ENCODE measurements at regions not wholly inside any gene's neighbourhood (a gene's known extent, or its start where the extent isn't known, plus 50 kb on each side); places are given as distances from the start of the nearest gene placed in this dataset.

DNA sequence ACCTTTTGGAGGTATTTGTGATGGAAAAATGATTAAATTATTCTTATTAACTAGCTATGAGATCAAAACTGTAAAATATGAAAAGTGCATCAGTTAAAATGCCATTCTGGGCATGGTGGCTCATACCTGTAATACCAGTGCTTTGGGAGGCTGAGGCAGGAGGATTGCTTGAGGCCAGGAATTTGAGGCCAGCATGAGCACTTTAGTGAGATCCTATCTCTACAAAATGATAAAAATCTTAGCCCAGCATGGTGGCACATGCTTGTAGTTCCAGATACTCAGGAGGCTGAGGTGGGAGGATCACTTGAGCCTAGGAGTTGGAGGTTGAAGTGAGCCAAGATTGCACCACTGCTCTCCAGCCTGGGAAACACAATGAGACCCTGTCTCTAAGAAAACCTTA, 252.5 kb upstream of the SEMA6A start:
- H3K4me3 Mint-ChIP-seq = no peak overlapping the region
- no peaks in the 10 kb centered on the region for H3K4me1 Mint-ChIP-seq
- TF ChIP-seq, protein P1, sequence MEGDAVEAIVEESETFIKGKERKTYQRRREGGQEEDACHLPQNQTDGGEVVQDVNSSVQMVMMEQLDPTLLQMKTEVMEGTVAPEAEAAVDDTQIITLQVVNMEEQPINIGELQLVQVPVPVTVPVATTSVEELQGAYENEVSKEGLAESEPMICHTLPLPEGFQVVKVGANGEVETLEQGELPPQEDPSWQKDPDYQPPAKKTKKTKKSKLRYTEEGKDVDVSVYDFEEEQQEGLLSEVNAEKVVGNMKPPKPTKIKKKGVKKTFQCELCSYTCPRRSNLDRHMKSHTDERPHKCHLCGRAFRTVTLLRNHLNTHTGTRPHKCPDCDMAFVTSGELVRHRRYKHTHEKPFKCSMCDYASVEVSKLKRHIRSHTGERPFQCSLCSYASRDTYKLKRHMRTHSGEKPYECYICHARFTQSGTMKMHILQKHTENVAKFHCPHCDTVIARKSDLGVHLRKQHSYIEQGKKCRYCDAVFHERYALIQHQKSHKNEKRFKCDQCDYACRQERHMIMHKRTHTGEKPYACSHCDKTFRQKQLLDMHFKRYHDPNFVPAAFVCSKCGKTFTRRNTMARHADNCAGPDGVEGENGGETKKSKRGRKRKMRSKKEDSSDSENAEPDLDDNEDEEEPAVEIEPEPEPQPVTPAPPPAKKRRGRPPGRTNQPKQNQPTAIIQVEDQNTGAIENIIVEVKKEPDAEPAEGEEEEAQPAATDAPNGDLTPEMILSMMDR (IDR thresholded peaks at IDR 0.05) = no peak
- intact Hi-C loops (cut with micrococcal nuclease) = no loop called here
- peaks cover 2% of the 10 kb centered on the region for H3K27me3 Mint-ChIP-seq
- DNase-seq (no peak), ATAC-seq (ENCODE audit: low read depth) (no peak)
- H3K36me3 Mint-ChIP-seq (ENCODE audit: low read depth) = no peaks in the 10 kb centered on the region
- ChIA-PET POLR2A (no interaction called here), CTCF (no interaction called here)
- H3K9me3 Mint-ChIP-seq = no peaks in the 10 kb centered on the region
- no peak overlapping the region for H3K27ac Mint-ChIP-seq

DNA sequence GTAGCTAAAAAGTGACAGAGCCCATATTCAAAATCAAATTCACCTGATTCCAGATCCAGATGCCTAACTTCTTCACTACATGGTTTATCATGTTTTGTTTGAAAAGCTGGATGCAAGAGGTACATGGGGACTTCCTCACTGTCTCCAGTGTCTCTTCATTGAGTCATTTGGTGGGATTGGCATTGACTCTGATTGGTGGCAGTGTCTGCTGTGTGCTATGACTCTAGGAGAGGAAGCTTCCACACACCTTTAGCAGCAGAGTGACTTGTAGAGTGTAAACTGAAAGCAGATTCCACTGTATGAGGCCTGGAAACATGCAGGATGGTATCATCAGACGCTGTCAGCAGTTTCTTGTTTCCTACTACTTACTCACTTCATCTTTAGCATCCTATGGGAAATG, 250.9 kb upstream of the SEMA6A start:
- ChIA-PET POLR2A (no interaction called here), CTCF (no interaction called here)
- ATAC-seq (ENCODE audit: low read depth) (no peak), DNase-seq (no peak)
- TF ChIP-seq, protein P1 (IDR thresholded peaks at IDR 0.05) = no peak
- no peaks in the 10 kb centered on the region for H3K36me3 Mint-ChIP-seq (ENCODE audit: low read depth)
- no peak overlapping the region for H3K27ac Mint-ChIP-seq
- H3K4me1 Mint-ChIP-seq = no peaks in the 10 kb centered on the region
- H3K9me3 Mint-ChIP-seq = no peaks in the 10 kb centered on the region
- peaks cover 2% of the 10 kb centered on the region for H3K27me3 Mint-ChIP-seq
- intact Hi-C loops (cut with micrococcal nuclease) = no loop called here
- no peak overlapping the region for H3K4me3 Mint-ChIP-seq

GRCh38 chr5:116824751-116825438, 250.3 kb upstream of the SEMA6A start:
- ATAC-seq (ENCODE audit: low read depth) (no peak), DNase-seq (no peak)
- peaks cover 2% of the 10 kb centered on the region for H3K27me3 Mint-ChIP-seq
- TF ChIP-seq, protein P1 (IDR thresholded peaks at IDR 0.05) = no peak
- no peaks in the 10 kb centered on the region for H3K4me1 Mint-ChIP-seq
- no peaks in the 10 kb centered on the region for H3K9me3 Mint-ChIP-seq
- POLR2A ChIA-PET = no interaction called here
- H3K4me3 Mint-ChIP-seq = no peak overlapping the region
- no peak overlapping the region for H3K27ac Mint-ChIP-seq
- no peaks in the 10 kb centered on the region for H3K36me3 Mint-ChIP-seq (ENCODE audit: low read depth)
- intact Hi-C loops (cut with micrococcal nuclease) = no loop called here
- CTCF ChIA-PET = no interaction called here

DNA sequence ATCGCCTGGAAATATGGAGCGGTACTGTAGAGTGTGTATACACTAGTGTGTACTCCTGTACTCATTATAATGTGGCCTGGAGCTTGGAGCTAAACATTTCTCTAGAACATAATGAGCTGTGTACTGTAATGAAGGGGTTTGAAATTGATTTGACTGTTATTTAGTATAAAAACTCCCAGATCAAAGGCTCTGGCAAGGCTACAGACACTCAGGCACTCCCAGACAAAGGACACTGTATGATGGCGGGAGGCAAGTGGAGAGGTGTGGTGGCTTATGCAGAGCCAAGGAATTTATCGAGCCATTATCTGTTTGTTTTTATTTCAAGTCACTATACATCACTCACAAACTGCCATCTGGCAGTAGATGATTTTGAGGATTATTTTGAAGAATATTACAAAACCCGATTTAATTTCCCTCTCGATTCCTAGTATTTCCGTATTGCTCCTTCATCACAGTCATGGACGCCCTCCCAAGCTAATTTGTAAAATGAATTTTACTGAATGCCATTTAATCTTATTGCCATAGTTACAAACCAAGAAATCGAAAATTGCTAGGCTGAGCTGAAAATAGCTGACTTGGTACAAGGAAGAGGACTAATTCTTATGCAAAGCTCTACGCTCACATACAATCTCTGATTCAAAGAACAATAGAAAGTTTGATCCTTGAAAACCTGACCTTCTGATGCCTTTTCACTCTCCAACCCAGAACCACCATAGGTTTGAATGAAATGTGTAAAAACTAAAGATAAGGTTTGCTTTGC, 240.2 kb upstream of the SEMA6A start:
- DNase-seq (no peak), ATAC-seq (ENCODE audit: low read depth) (no peak)
- Mint-ChIP-seq H3K27me3 (no peaks in the 10 kb centered on the region), H3K27ac (no peak overlapping the region), H3K4me1 (no peaks in the 10 kb centered on the region), H3K4me3 (no peak overlapping the region), H3K9me3 (peaks cover 1% of the 10 kb centered on the region), H3K36me3 (ENCODE audit: low read depth) (no peaks in the 10 kb centered on the region)
- TF ChIP-seq, protein P1 (IDR thresholded peaks at IDR 0.05) = no peak
- ChIA-PET CTCF (no interaction called here), POLR2A (no interaction called here)
- intact Hi-C loops (cut with micrococcal nuclease) = no loop called here

- ChIA-PET CTCF (no interaction called here), POLR2A (no interaction called here)
- no peak for DNase-seq
- no peak overlapping the region for H3K27ac Mint-ChIP-seq
- intact Hi-C loops (cut with micrococcal nuclease) = no loop called here
- no peak for ATAC-seq (ENCODE audit: low read depth)
- TF ChIP-seq, protein P1 (IDR thresholded peaks at IDR 0.05) = no peak
- H3K4me3 Mint-ChIP-seq = no peak overlapping the region
- H3K4me1 Mint-ChIP-seq = no peaks in the 10 kb centered on the region
- H3K36me3 Mint-ChIP-seq (ENCODE audit: low read depth) = no peaks in the 10 kb centered on the region
- peaks cover 1% of the 10 kb centered on the region for H3K9me3 Mint-ChIP-seq
- H3K27me3 Mint-ChIP-seq = no peaks in the 10 kb centered on the region
Measured at GRCh38 chr5:116813906-116814305, 239.3 kb upstream of the SEMA6A start.

Measured in activated B cell treated with CpG ODN at 0.5 μM for 24 hours (primary cell).